NCI-H2081 treated with DMSO at 0.1 percent for 48 hours (cell line): ENCODE measurements at regions not wholly inside any gene's neighbourhood (a gene's known extent, or its start where the extent isn't known, plus 50 kb on each side); places are given as distances from the start of the nearest gene placed in this dataset.
"Not testable (repeated sequence)": the region's sequence is repeated elsewhere in the genome, so short reads cannot be mapped to it uniquely, and the experiment has no call there.

ENCODE experiments used
- DNase-seq: peaks from one replicate; lab custom pipeline; 2025; lab: John Stamatoyannopoulos, UW

DNA sequence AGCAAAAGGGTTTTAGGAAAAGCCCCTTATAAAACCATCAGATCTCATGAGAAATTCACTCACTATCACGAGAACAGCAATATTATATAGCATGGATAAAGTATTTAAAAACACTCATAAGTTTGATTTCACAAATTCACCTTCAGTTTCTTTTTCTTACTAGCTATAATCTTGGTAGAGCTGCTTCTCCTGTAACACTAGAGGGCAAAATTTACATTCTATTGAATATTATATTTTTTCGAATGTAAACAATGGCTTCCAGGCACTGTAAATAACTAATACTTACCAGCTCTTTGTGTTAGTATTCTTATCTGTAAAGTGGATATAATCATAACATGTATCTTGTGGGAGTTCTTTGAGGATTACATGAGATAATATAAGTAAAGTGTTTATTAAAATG lies 259.6 kb downstream of the CCER1 start:
- DNase-seq: no peak

DNA sequence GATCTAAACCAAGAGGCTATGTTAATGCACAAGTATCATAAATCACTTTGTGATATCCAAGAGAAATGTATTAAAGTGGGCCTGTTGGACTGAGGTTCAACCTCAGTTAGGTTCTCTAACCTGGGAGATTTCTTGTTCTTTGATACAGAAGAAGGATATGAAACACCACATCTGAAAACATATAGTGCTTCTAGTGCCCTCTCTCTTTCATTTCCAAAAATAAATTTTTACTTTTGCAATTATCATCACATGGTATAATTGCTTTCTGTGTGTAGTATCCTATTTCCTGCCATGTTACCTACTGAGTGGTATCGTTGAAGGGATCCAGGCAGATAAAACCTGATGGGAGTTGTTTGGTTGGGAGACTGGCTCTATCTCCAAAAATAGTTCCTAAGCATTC lies 264.9 kb downstream of the CCER1 start:
- no peak for DNase-seq

DNA sequence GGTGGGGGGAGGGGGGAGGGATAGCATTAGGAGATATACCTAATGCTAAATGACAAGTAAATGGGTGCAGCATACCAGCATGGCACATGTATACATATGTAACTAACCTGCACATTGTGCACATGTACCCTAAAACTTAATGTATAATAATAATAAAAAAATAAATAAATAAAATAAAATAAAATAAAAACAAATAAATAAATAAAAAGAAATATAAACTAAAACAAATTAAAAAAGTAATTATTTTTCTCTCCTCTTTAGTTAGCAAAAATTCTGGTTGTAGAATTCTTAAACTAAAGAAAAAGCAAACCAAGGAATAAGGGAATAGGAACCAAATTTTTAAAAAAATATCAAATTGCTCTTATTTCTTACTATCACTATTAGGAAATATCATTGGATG lies 267.3 kb downstream of the CCER1 start:
- DNase-seq: not testable (repeated sequence)

DNA sequence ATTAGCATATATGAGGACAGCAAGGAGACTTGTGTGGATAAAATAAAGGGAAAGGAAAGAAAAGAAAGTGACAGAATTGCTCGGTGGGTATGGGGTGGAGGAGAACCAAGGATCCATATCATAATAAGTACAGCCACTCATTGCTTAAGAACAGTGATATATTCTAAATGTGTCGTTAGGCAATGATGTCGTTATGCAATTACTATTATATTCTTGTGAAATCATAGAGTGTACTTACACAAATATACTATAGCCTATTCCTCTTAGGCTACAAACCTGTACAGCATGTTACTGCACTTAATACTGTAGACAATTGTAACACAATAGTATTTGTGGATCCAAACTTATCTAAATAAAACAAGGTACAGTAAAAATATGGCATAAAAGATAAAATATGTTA lies 271.1 kb downstream of the CCER1 start:
- DNase-seq: no peak

DNA sequence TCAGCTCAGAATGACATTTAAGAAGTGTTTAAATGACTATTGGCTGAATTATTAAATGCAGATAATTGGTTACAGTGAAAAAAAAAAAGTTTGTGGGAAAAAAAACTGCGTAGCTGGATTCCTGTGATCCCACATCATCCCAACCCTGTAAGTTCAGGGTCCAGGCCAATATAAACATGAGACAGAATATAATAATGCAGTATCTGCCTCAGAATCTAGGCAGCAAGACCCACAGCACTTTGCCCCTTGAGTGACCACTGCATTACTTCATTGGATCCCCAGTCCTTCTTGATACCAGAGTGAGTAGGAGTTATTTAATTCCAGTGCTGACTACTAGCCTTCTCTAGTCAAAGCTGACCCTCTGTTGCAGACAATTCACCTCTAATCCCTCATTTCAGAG lies 272.6 kb downstream of the CCER1 start:
- no peak for DNase-seq

DNA sequence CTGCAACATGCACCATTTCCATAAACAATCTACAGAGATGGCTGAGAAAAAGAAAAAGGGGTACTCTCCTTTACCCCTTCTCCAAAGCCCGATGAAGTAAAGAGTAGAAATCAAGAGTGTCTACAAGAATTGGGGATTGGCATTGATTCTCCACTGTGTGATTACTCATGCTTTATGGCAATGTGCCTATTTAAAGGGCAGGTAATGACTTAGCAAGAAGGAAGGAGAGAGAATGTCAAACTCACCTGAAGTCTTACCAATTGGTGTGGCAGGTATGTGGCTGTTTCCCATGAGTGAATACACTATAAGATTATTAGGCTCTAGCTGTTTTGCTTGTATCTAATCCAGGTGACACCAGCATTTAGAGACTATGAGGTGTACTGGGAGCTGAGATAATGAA lies 275.3 kb downstream of the CCER1 start:
- DNase-seq: no peak

DNA sequence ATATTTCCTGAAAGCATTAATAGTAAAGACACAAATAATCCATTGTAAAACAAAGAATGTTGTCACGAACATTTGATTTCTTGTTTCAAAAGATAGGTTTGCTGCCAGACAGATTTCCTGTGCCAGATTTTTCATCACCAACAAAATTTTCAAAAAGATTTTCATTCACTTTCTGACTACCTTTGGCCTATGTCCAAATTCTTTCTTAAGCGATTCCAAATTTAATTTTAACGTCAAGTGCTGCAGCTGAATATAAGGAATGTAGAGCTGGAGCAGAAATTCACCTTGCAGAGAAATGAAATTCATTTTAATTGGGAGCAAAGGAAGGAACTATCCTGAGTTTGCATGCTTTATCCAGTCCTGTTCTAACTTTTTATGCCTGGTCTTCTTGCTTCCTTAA lies 277.4 kb downstream of the CCER1 start:
- no peak for DNase-seq

DNA sequence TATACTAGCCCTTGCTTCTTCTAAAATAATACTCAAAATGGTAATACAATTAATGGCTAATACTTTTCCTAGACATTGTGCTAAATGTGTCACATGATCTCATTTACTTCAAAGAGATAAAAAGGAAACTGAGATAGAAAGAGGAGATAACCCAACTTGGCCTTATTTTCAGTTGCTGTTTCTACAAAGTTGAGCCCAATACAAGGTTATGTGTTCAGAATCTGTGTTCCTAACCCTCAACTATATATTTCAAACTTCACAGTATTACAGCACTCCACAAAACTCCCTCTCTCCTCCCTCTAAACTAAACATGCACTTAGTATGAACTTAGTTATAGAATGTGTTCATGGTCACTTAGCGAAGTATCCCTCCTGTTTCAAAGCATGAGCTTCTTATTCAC lies 277.9 kb downstream of the CCER1 start:
- no peak for DNase-seq

DNA sequence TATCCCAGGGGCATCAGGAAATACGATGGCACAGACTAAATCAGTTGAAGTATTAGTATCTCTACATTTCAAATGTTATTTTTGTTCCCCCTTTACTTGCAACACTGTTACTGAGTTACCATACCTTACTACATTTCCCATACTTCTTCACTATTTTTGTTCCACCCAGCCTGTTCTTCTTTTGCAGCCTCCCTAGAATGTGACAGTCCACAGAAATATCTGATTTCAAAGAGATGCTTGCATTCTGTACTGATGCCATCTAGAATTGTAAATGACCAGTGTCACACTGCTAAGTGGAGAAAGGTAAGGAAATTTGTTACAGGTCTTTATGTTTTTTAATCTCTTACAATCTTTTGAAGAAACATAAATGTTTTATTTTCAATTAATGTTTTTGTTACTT lies 279.9 kb downstream of the CCER1 start:
- DNase-seq: no peak

DNA sequence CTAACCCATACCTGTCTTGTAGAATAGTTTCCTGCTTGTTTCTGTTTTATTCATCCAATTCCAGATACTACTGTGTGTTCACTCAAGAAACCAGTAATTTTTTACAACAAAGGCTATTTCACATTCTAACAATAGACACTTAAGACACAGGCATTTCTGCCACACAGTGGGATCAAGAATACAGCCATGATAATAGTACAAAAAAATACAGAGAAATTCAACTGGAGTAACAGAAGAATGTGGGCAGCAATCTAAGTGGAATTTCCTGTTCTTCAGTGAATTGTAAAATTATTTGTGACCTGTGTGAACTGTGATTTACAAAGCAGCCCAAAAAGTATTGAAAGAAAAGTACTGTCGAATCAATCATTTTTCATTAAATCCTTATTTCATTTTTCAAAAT lies 282.9 kb downstream of the CCER1 start:
- DNase-seq: no peak

DNA sequence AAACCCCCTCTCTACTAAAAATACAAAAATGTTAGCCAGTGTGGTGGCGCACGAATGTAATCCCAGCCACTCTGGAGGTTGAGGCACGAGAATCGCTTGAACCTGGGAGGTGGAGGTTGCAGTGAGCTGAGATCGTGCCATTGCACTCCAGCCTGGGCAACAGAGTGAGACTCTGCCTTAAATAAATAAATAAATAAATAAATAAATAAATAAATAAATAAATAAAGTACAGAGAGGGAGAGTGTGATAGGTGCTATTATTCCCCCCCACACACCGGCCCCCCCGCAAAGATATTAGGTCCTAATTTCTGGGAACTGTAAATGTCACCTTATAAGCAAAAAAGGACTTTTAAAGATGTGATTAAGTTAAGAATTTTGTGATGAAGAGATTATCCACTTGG lies 291.0 kb downstream of the CCER1 start:
- not testable (repeated sequence) for DNase-seq

DNA sequence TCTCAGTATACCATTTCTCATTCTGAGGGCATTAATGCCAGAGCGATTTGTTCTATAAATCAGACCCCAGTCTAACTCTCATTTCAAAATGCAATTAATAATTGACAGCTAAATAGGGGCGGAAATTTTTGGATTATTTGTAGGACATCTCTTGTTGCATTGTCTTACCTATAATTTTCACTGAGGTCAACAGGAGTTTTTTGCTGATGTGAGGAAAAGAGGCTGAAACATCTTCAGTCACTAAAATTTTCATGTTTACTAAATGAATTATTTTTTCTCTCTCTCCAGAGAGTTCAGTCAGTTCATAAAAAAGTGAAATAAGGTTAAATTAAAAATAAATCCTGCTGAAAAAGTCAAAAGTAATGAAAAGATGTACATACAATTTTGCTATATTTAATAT lies 295.9 kb downstream of the CCER1 start:
- no peak for DNase-seq

DNA sequence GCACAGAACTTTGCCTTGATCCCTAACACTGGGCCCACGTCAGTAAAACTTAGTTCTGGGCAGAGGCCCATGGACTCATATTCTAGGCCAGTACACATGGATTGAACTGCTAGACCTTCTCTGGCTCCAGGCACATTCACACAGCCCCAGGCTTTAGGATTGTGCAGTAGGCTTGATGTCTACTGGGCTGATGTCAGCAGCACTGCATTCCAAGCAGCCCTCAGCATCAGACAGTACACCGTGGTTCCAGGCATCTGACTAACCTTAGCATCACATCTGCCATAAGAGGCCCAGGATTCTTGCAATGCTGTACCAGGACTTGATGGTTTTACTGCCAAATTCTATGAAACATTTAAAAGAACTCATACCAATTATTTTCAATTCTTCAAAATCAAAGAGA lies 301.9 kb downstream of the CCER1 start:
- no peak for DNase-seq

DNA sequence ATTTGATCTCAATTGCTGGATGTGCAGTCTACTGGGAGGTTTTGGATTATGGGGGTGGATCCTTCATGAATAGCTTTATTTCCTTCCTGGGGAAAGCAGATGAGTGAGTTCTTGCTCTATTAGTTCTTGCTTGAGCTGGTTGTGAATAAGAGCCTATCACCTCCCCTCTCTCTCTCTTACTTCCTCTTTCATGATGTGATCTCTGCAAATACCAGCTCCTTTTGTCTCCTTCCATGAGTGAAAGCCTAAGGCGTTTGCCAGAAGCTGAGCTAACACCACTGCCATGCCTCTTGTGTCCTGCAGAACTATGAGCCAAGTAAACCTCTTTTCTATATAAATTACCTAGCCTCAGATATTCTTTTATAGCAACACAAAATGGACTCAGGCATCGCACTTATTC lies 302.7 kb downstream of the CCER1 start:
- DNase-seq: no peak

DNA sequence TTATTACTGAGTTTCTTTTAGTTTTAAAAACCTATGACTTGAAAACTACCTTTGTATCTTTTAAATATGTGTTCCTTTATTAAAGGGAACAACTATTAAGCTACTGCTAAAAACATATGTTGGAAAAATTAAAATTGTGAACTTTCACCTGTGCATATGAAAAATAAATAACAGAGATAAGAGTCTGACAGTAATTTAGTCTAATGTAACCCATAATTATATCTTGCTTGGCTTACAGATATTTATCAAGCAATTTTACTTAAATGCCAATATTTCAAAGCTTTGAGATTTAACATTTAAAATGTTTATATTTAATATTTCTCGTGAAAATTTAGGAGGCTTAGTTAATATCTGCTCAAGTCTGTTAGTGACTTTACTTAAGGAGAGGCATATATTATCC lies 309.8 kb downstream of the CCER1 start:
- no peak for DNase-seq

DNA sequence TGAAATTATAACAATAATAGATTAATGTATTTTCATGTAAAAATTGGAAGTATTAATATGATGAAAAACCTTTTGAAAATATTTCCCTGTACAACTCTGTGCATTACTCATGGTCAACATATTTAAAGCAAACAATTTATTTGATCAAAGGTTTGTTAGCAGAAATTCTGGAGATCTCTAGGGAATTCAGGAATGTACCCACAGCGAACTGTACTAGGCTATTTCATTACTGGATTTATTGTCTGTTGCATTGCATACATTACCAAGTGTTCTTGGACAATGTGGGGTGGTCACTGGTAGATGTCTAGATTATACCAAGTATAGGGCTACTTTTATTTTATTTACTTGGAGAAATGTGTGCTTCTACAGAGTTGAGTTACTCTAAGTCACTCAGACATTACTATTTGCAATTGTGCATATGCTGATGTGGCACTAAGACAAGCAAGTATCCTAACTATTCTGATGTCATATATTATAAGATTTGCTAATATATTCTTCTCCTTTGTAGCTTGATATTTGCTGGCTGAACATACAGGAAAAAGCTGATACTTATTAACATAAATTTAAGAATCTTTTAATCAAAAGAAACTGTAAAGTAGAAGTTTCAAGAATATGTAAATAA lies 323.3 kb downstream of the CCER1 start:
- no peak for DNase-seq

DNA sequence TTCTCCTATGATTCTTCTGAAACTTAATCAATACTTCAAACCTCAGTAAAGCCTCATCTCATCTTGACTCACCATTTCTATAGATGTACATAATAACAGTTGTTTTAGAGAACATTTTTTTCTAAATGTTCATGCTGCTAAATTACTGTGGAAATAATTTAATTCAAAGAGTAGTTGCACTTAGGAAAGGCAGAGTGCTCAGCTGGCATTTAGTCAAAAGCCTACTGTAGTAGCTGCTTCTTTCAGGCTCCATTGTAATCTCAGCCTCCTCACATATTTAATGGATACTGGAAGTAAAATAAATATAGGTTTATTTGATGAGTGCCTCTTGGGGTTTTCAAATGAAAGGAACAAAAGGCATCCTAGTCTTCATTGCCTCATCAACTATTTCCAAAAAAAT lies 325.0 kb downstream of the CCER1 start:
- peak; percentile 78 for DNase-seq

DNA sequence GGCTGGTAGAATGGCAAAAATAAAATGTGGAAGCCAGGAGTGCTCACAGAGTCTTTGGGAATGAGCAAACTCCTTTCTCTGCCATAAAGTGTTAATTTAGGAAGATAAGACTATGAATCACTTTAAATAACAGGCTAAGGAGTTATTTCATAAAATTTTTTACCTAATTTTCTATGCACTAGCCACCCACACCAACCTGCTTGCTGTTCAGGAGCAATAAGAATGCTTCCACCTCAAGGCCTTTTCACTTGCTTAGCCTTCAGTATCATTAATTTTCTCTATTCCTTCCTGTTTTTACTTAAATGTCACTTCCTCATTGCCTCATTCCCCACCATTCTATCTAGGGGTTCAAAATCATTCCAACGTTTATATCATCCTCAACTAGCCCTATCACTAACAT lies 326.8 kb downstream of the CCER1 start:
- no peak for DNase-seq

DNA sequence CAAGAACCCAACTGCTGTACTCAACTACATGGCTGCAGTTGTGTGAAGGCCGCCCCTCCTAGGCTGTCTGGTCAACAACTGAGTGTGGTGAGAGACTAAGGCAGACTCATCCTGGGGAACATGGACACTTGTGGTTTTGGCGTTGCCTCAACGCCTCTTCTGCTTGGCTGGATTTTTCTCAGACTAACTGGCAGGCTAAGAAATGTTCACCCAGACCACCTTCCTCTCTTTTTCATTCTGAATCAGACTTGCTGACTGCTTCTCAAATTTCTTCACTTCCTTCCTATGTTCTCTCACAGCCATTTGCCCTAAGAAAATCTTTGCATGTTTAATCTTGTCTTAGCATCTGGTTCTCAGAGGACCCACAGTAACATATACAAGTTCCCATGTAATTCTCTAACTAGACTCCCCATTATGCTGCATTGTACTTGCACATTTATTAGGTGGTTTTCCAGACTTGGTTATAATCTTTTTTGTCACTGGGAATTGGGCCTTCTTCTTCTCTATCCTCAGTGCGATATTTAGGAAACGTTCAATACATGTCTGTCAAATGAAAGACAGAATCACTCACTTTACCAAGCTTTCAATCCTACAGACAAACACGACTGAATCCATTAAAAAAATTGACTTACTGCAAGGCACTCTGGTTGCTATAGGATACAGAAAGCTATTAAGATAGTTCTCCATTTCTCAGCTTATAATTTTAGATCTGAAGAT lies 327.6 kb downstream of the CCER1 start:
- DNase-seq: no peak

DNA sequence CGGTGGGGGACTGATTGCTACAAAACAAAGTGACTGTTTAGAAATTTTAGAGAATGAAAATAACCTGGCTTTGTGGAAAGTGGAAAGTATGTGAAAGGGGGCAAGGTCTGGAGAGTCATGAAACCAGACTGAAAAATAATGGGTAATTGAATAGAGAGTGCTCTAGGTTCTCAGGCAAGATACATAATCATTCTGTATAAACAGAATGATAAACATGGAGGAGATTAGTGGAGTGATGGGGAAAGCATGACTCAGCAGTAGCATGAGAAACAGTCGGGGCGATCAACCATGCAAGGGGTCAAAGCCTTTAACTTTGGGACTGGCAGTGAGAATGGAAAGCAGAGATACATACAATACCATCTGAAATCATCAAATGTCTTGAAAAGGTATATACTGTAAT lies 332.5 kb downstream of the CCER1 start:
- DNase-seq: no peak

DNA sequence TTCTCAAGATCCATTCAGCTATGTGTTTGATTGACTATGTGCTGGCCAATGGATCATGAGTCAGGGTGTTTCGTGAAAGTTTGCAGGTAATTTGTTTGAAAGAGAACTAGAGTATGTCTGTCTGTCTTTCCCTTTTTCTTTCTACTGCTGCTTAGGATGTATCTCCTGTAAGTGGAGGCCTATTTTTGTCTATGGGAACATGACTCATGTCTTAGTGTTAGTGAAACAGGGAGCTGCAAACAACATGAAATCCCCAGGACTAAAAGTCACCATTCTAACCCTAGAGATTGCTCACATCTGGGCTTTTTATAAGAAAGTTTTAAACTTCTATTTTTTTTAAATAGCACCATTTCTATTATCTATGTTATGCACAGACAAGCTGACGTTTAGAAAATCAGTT lies 333.0 kb downstream of the CCER1 start:
- DNase-seq: no peak

DNA sequence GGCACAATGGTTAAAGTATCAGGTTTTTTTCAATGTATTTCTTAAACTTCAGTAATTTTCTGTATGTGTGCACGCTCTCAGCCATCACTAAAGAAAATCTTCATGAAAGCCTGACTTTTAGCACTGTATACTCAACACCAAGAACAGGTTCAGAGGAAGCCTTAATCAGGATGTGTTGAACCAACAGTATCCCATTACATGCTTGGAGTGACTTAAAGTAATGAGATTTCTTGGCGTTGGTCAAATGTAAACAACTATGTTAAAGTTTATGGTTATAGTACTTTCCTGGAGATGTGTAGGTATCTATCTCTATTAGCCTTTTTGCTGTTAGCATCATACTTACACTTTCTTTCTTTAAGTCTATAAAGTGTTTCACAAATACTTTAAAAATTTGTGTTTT lies 335.0 kb downstream of the CCER1 start:
- no peak for DNase-seq

DNA sequence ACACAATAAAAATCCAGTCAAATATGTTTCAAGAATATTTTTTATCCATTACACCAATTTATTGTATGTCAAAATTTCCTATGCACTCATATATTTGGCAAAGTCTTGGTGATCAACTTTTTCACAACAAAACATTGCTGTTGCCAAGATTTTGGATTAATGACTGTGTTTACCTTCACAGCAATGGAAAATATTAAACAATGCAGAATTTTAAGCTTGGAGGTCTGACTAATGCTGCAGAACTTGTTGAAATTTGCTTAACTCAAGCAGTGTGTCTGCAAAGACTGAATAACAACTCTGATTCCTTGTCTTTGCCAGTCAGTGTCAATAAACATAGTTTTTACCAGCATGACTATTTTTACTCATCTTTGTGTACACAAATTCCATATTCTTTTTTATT lies 336.4 kb downstream of the CCER1 start:
- DNase-seq: no peak

DNA sequence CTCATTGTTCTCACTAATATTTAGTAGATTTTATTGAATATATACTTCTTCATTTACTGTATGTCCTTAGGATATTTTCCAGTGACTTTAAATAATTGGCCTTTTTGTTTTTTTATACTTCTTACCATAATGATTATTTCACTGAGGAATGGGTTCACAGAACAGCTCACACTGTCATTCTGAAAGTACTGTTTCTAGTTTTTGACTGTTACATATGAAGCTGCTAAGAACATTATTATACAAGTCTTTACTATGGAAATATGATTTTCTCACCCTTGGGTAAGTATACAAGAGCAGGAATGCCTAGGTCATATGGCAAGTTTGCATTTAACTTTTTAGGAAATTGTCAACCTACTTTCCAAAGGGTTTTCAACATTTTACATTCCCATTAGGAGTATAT lies 343.1 kb downstream of the CCER1 start:
- DNase-seq: no peak
